ENCODE measurements at regions not wholly inside any gene's neighbourhood (a gene's known extent, or its start where the extent isn't known, plus 50 kb on each side); places are given as distances from the start of the nearest gene placed in this dataset.
"Not testable (repeated sequence)": the region's sequence is repeated elsewhere in the genome, so short reads cannot be mapped to it uniquely, and the experiment has no call there.

GRCh38 chr4:116639070-116639577, 446.3 kb downstream of the TRAM1L1 start:
- DNase-seq, result no peak

- no peak for DNase-seq
These were observed 446.8 kb downstream of the TRAM1L1 start for GRCh38 chr4:116638592-116638991.

GRCh38 chr4:116636917-116637316, 448.5 kb downstream of the TRAM1L1 start:
- DNase-seq, result peak in 1 of 3 experiments; percentile 14

GRCh38 chr4:116632269-116632668, 453.1 kb downstream of the TRAM1L1 start:
- DNase-seq, result peak in 1 of 3 experiments; percentile 66

GRCh38 chr4:116628598-116628997, 456.8 kb downstream of the TRAM1L1 start:
- DNase-seq, result no peak

- no peak for DNase-seq
These were observed 457.8 kb downstream of the TRAM1L1 start for GRCh38 chr4:116627545-116627944.

- not testable (repeated sequence) for DNase-seq
These were observed 465.9 kb downstream of the TRAM1L1 start for GRCh38 chr4:116619508-116619907.

- DNase-seq, result no peak
These were observed 466.7 kb downstream of the TRAM1L1 start for GRCh38 chr4:116618638-116619037.

- no peak for DNase-seq
These were observed 482.3 kb downstream of the TRAM1L1 start for GRCh38 chr4:116603096-116603495.

GRCh38 chr4:116599859-116600258, 485.5 kb downstream of the TRAM1L1 start:
- no peak for DNase-seq

- DNase-seq, result no peak
These were observed 486.2 kb downstream of the TRAM1L1 start for GRCh38 chr4:116598980-116599789.

GRCh38 chr4:116598155-116598979, 487.0 kb downstream of the TRAM1L1 start:
- DNase-seq, result no peak

GRCh38 chr4:116590648-116591047, 494.7 kb downstream of the TRAM1L1 start:
- DNase-seq, result peak in 1 of 3 experiments; percentile 4

- DNase-seq, result no peak
These were observed 496.6 kb downstream of the TRAM1L1 start for GRCh38 chr4:116588783-116589182.

- DNase-seq, result peak in 2 of 3 experiments; percentile 21 to 75
These were observed 500.1 kb downstream of the TRAM1L1 start for GRCh38 chr4:116585246-116585645.

GRCh38 chr4:116577321-116577720, 508.1 kb downstream of the TRAM1L1 start:
- no peak for DNase-seq

GRCh38 chr4:116573540-116573939, 511.8 kb downstream of the TRAM1L1 start:
- no peak for DNase-seq

GRCh38 chr4:116561768-116562167, 523.6 kb downstream of the TRAM1L1 start:
- DNase-seq, result peak; percentile 10 to 76 (median 42)

GRCh38 chr4:116551806-116552205, 533.6 kb downstream of the TRAM1L1 start:
- DNase-seq, result no peak

- DNase-seq, result no peak
These were observed 537.7 kb downstream of the TRAM1L1 start for GRCh38 chr4:116547632-116548031.

GRCh38 chr4:116546759-116547158, 538.6 kb downstream of the TRAM1L1 start:
- DNase-seq, result no peak

- DNase-seq, result no peak
These were observed 540.4 kb downstream of the TRAM1L1 start for GRCh38 chr4:116544946-116545345.

- no peak for DNase-seq
These were observed 545.6 kb downstream of the TRAM1L1 start for GRCh38 chr4:116539744-116540143.

GRCh38 chr4:116537828-116538227, 547.5 kb downstream of the TRAM1L1 start:
- DNase-seq, result no peak

Data from NCI-H1417 (cell line).